SK-N-SH (cell line): ENCODE measurements at regions not wholly inside any gene's neighbourhood (a gene's known extent, or its start where the extent isn't known, plus 50 kb on each side); places are given as distances from the start of the nearest gene placed in this dataset.

Experiments used
- EZH2phosphoT487 ChIP-seq: fragments of 200-600 bp; sonication (generic); IDR thresholded peaks from 2 replicates; pipeline ENCODE4 v1.6.1; 2017; ENCODE audit warnings: low read depth, mixed run types, mild to moderate bottlenecking, antibody characterized with exemption, moderate library complexity, borderline replicate concordance
- FOXM1 ChIP-seq: IDR thresholded peaks from 2 replicates; pipeline ENCODE4 v1.4.0; 2012; ENCODE audit warnings: low read depth, mild to moderate bottlenecking
- MAX ChIP-seq: IDR thresholded peaks from 2 replicates; pipeline ENCODE4 v1.4.0; 2012; ENCODE audit warnings: low read depth
- POLR2AphosphoS5 ChIP-seq: IDR thresholded peaks from 2 replicates; pipeline ENCODE4 v1.6.1; 2012; ENCODE audit warnings: low read depth, low read length
- REST ChIP-seq: IDR thresholded peaks from 2 replicates; pipeline ENCODE4 v1.6.1; 2012; ENCODE audit warnings: mild to moderate bottlenecking, low read depth, low read length, moderate library complexity
- TF ChIP-seq, protein P1 (sequence below): fragments of 200-600 bp; sonication (generic); IDR thresholded peaks from 2 replicates; pipeline ENCODE4 v1.6.1; 2017; ENCODE audit warnings: antibody characterized with exemption, mild to moderate bottlenecking, moderate library complexity

- TF ChIP-seq REST (no peak), MAX (no peak), POLR2AphosphoS5 (no peak), EZH2phosphoT487 (no peak), FOXM1 (no peak)
- TF ChIP-seq, protein P1, sequence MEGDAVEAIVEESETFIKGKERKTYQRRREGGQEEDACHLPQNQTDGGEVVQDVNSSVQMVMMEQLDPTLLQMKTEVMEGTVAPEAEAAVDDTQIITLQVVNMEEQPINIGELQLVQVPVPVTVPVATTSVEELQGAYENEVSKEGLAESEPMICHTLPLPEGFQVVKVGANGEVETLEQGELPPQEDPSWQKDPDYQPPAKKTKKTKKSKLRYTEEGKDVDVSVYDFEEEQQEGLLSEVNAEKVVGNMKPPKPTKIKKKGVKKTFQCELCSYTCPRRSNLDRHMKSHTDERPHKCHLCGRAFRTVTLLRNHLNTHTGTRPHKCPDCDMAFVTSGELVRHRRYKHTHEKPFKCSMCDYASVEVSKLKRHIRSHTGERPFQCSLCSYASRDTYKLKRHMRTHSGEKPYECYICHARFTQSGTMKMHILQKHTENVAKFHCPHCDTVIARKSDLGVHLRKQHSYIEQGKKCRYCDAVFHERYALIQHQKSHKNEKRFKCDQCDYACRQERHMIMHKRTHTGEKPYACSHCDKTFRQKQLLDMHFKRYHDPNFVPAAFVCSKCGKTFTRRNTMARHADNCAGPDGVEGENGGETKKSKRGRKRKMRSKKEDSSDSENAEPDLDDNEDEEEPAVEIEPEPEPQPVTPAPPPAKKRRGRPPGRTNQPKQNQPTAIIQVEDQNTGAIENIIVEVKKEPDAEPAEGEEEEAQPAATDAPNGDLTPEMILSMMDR: no peak
Measured at GRCh38 chr2:146414456-146414855, 1430.4 kb upstream of the ACVR2A start.
